C4-2B (cell line): ENCODE measurements at regions not wholly inside any gene's neighbourhood (a gene's known extent, or its start where the extent isn't known, plus 50 kb on each side); places are given as distances from the start of the nearest gene placed in this dataset.

ENCODE experiments used
- ZFX ChIP-seq: fragments of 450-650 bp; IDR thresholded peaks from 2 replicates; pipeline ENCODE4 v1.6.1; 2017
- TF ChIP-seq, protein P1 (sequence below): fragments of 450-650 bp; conservative IDR thresholded peaks from 2 replicates; pipeline ENCODE4 v1.5.1; 2017; ENCODE audit warnings: mild to moderate bottlenecking

DNA sequence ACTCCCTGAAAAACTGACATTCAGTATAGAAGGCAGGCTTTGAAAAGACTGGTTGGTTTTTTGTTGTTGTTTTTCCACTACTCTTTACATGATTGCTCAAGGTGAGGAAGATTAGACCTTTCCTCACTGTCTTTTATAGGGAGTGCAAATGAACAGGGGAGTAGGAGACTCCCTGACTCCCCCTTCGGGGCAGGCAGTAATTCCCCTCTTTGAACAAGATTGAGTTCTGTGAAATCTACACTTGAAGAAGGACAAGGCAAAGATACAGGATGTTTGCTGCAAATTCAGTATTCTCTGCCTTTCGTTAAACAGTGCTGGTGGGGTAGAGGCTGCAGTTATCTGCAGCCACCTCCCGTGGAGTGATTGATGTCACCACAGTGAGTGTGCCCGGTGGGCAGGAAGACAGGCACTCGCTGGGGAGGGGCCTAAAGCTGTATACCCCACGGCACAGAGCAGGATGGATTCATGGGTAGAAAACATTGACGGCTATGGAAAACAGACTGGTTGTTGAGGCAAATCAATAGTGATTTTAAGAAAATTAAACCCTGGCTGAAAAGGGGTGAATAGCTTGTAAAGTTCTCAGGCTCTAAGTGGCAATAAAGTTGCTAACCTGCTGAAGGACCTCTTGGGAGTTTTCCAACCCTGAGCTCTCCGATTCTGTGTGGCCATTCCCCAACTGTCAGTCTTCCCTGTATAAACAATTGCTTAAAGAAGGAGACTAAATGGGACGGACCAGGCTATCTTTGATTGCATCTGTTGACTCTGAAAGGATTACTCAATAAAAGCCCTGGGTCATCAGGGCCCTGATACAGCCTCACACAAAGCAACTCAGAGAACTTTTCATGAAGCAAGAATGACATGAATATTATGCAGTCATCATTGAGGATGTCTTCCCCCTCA lies 308.3 kb downstream of the TBC1D4 start:
- TF ChIP-seq, protein P1, sequence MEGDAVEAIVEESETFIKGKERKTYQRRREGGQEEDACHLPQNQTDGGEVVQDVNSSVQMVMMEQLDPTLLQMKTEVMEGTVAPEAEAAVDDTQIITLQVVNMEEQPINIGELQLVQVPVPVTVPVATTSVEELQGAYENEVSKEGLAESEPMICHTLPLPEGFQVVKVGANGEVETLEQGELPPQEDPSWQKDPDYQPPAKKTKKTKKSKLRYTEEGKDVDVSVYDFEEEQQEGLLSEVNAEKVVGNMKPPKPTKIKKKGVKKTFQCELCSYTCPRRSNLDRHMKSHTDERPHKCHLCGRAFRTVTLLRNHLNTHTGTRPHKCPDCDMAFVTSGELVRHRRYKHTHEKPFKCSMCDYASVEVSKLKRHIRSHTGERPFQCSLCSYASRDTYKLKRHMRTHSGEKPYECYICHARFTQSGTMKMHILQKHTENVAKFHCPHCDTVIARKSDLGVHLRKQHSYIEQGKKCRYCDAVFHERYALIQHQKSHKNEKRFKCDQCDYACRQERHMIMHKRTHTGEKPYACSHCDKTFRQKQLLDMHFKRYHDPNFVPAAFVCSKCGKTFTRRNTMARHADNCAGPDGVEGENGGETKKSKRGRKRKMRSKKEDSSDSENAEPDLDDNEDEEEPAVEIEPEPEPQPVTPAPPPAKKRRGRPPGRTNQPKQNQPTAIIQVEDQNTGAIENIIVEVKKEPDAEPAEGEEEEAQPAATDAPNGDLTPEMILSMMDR, result no peak
- no peak for TF ChIP-seq ZFX
